ENCODE measurements at regions not wholly inside any gene's neighbourhood (a gene's known extent, or its start where the extent isn't known, plus 50 kb on each side); places are given as distances from the start of the nearest gene placed in this dataset.

- TF ChIP-seq CTCF (conservative IDR thresholded peaks at IDR 0.05 in 1 of 2, IDR thresholded peaks at IDR 0.05 in 1 of 2; ENCODE audit: extremely low read depth in 1 of 2, insufficient read depth in 1 of 2, low read depth in 1 of 2, low read length in 2 of 2) (no peak), EZH2 (IDR thresholded peaks at IDR 0.05; ENCODE audit: borderline replicate concordance, low read length) (no peak)
These were observed 508.4 kb upstream of the SULF2 start for GRCh38 chr20:48293671-48294070.

Data from mammary epithelial cell (primary cell).